ENCODE measurements at regions not wholly inside any gene's neighbourhood (a gene's known extent, or its start where the extent isn't known, plus 50 kb on each side); places are given as distances from the start of the nearest gene placed in this dataset.

DNA sequence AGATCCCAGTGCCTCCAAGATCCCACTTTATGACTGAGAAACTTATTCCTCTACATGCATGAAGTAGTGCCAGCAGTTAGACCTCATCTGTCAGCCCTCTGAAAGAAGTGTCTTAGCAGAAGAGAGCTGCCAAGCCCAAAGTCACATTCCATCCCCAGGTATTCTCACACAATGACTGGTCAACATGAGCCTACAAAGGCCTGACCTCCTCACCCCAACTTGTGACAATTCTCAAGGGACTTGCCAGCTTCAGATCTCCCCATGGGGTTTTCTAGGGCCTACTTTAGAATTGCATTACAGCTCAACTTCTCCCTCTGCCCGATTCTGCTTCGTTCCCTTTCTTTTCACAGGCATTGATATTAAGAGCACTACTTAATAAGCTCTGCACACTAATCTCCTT, 393.8 kb upstream of the SLC30A5 start:
- DNase-seq (no peak), ATAC-seq (no peak)
- Mint-ChIP-seq H3K27ac (no peak overlapping the region), H3K4me1 (no peaks in the 10 kb centered on the region), H3K4me3 (no peak overlapping the region), H3K36me3 (no peaks in the 10 kb centered on the region), H3K27me3 (ENCODE audit: low read depth in 2 of 2) (peaks cover under 1 to 3% of the 10 kb centered on the region in 2 donors), H3K9me3 (peaks cover 0 to 2% of the 10 kb centered on the region in 2 donors)
- no peak overlapping the region for H3K4me3 ChIP-seq (ENCODE audit: low read length)
- TF ChIP-seq, protein P1, sequence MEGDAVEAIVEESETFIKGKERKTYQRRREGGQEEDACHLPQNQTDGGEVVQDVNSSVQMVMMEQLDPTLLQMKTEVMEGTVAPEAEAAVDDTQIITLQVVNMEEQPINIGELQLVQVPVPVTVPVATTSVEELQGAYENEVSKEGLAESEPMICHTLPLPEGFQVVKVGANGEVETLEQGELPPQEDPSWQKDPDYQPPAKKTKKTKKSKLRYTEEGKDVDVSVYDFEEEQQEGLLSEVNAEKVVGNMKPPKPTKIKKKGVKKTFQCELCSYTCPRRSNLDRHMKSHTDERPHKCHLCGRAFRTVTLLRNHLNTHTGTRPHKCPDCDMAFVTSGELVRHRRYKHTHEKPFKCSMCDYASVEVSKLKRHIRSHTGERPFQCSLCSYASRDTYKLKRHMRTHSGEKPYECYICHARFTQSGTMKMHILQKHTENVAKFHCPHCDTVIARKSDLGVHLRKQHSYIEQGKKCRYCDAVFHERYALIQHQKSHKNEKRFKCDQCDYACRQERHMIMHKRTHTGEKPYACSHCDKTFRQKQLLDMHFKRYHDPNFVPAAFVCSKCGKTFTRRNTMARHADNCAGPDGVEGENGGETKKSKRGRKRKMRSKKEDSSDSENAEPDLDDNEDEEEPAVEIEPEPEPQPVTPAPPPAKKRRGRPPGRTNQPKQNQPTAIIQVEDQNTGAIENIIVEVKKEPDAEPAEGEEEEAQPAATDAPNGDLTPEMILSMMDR (IDR thresholded peaks at IDR 0.05) = no peak
- H3K27me3 ChIP-seq (ENCODE audit: control insufficient read depth, insufficient read depth, low read length) = no peaks in the 10 kb centered on the region
- WGBS (ENCODE audit: insufficient coverage) = 82% methylated on average over 2 of the region's 2 CpGs
- H3K27ac ChIP-seq (ENCODE audit: low read length) = no peak overlapping the region
- H3K9me3 ChIP-seq (ENCODE audit: control insufficient read depth, insufficient read depth, low read length) = no peaks in the 10 kb centered on the region
- no peaks in the 10 kb centered on the region for H3K36me3 ChIP-seq (ENCODE audit: control insufficient read depth, insufficient read depth, low read length)
- H3K4me1 ChIP-seq (ENCODE audit: control insufficient read depth, insufficient read depth, low read length) = no peaks in the 10 kb centered on the region
- intact Hi-C loops (cut with micrococcal nuclease) = no loop called here

DNA sequence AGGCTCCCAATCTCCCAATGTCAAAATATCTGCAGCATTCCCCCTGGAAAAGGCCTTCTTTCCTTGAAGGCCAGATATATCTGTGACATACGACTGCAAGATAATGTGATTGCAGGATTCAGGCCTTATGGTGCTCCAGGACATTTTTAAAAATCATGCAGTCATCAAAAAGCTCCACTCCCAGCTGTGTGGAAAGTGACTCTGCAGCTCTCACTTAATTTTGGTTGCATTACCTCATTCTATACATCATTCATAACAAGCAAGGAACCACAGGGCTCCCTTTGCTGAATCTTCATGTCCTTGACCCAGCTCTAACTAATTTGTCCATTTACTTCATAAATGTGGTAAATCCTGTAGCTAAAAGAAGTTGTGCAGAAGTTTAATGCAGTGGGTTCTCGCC, 386.2 kb upstream of the SLC30A5 start:
- intact Hi-C loops (cut with micrococcal nuclease) = no loop called here
- Mint-ChIP-seq H3K27me3 (ENCODE audit: low read depth in 2 of 2) (peaks cover 3 to 15% of the 10 kb centered on the region in 2 donors), H3K27ac (no peak overlapping the region), H3K4me3 (no peak overlapping the region), H3K4me1 (peaks cover 21 to 24% of the 10 kb centered on the region in 2 donors), H3K9me3 (peaks cover 0 to 2% of the 10 kb centered on the region in 2 donors), H3K36me3 (no peaks in the 10 kb centered on the region)
- Histone ChIP-seq H3K4me3 (ENCODE audit: low read length) (no peak overlapping the region), H3K27ac (ENCODE audit: low read length) (no peak overlapping the region), H3K9me3 (ENCODE audit: control insufficient read depth, insufficient read depth, low read length) (no peaks in the 10 kb centered on the region), H3K36me3 (ENCODE audit: control insufficient read depth, insufficient read depth, low read length) (no peaks in the 10 kb centered on the region), H3K27me3 (ENCODE audit: control insufficient read depth, insufficient read depth, low read length) (no peaks in the 10 kb centered on the region), H3K4me1 (ENCODE audit: control insufficient read depth, insufficient read depth, low read length) (peaks cover 10% of the 10 kb centered on the region)
- no peak for DNase-seq
- ATAC-seq = no peak
- TF ChIP-seq, protein P1 (IDR thresholded peaks at IDR 0.05) = no peak
- WGBS (ENCODE audit: insufficient coverage) = 98% methylated on average over 2 of the region's 2 CpGs

DNA sequence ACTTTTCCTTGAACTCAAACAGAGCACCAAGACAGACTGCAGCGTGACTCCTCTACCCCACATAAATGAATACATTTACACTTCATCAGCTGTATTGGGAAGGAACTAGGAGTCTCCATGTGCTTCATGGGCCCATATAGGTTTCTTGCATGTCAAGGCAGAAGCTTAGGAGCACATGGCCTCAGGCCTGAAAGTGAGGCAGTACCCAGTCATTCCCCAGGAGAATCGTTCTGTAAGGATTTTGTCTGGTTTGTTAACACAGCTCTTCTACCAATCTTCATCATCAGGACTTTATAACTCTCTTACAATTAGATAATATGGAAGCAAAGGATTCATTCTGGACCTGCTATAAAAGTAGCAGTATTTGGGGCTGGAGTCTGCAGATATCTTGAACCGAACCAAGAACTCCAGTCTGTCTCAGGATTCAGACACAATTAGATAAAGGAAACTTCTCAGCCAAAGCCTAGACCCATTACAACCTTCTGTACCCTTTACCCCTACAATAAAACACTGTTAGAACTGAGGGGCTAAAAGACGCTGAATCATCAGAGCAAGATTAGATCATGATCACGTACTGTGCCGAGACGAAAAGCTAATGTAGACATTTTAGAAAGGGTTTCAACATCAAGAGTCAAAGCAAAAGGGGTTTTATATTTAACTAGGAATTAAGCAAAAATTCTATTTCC, 385.5 kb upstream of the SLC30A5 start:
- H3K36me3 Mint-ChIP-seq = no peaks in the 10 kb centered on the region
- WGBS (ENCODE audit: insufficient coverage) = 98% methylated on average over 6 of the region's 7 CpGs
- Histone ChIP-seq H3K27ac (ENCODE audit: low read length) (no peak overlapping the region), H3K36me3 (ENCODE audit: control insufficient read depth, insufficient read depth, low read length) (no peaks in the 10 kb centered on the region), H3K4me3 (ENCODE audit: low read length) (no peak overlapping the region), H3K4me1 (ENCODE audit: control insufficient read depth, insufficient read depth, low read length) (peaks cover 10% of the 10 kb centered on the region), H3K27me3 (ENCODE audit: control insufficient read depth, insufficient read depth, low read length) (no peaks in the 10 kb centered on the region), H3K9me3 (ENCODE audit: control insufficient read depth, insufficient read depth, low read length) (no peaks in the 10 kb centered on the region)
- peaks cover 0 to 2% of the 10 kb centered on the region in 2 donors for H3K9me3 Mint-ChIP-seq
- intact Hi-C loops (cut with micrococcal nuclease) = no loop called here
- TF ChIP-seq, protein P1 (IDR thresholded peaks at IDR 0.05) = no peak
- DNase-seq (no peak), ATAC-seq (no peak)
- no peak overlapping the region for H3K4me3 Mint-ChIP-seq
- H3K27me3 Mint-ChIP-seq (ENCODE audit: low read depth in 2 of 2) = peaks cover 3 to 15% of the 10 kb centered on the region in 2 donors
- no peak overlapping the region for H3K27ac Mint-ChIP-seq
- peaks cover 25 to 29% of the 10 kb centered on the region in 2 donors for H3K4me1 Mint-ChIP-seq

DNA sequence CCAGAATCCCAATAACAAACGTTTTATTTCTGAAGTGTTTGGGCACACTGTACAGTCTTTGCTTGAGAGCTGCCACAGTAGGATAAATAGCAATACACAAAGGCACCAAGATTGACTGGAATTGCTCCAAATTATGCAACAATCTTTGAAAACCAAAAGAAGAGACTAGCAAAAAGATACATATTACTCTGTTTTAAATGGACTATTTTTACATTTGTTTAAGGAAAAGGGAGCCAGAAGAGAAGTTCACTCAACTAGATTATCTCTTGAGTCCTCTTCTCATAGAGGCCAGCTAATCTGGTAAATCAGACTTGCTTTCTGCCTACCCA, 385.0 kb upstream of the SLC30A5 start:
- intact Hi-C loops (cut with micrococcal nuclease) = no loop called here
- no peaks in the 10 kb centered on the region for H3K27me3 ChIP-seq (ENCODE audit: control insufficient read depth, insufficient read depth, low read length)
- peaks cover 25 to 29% of the 10 kb centered on the region in 2 donors for H3K4me1 Mint-ChIP-seq
- H3K36me3 Mint-ChIP-seq = no peaks in the 10 kb centered on the region
- ATAC-seq = no peak
- H3K4me3 ChIP-seq (ENCODE audit: low read length) = no peak overlapping the region
- DNase-seq = no peak
- H3K27me3 Mint-ChIP-seq (ENCODE audit: low read depth in 2 of 2) = peaks cover 3 to 15% of the 10 kb centered on the region in 2 donors
- peaks cover 0 to 2% of the 10 kb centered on the region in 2 donors for H3K9me3 Mint-ChIP-seq
- H3K4me3 Mint-ChIP-seq = no peak overlapping the region
- H3K27ac ChIP-seq (ENCODE audit: low read length) = no peak overlapping the region
- 100% methylated on average over 1 of the region's 1 CpG for WGBS (ENCODE audit: insufficient coverage)
- H3K27ac Mint-ChIP-seq = no peak overlapping the region
- peaks cover 10% of the 10 kb centered on the region for H3K4me1 ChIP-seq (ENCODE audit: control insufficient read depth, insufficient read depth, low read length)
- no peaks in the 10 kb centered on the region for H3K36me3 ChIP-seq (ENCODE audit: control insufficient read depth, insufficient read depth, low read length)
- no peaks in the 10 kb centered on the region for H3K9me3 ChIP-seq (ENCODE audit: control insufficient read depth, insufficient read depth, low read length)
- TF ChIP-seq, protein P1 (IDR thresholded peaks at IDR 0.05) = no peak
